Stimulated activated naive CD4-positive, alpha-beta T cell (primary cell): ENCODE measurements at regions not wholly inside any gene's neighbourhood (a gene's known extent, or its start where the extent isn't known, plus 50 kb on each side); places are given as distances from the start of the nearest gene placed in this dataset.

Experiments used
- DNase-seq, 6 experiments: peaks; one replicate each; lab custom pipeline; 2025; lab: John Stamatoyannopoulos, UW

GRCh38 chr13:111476197-111476596 is 155.8 kb downstream of the TEX29 start:
- no peak for DNase-seq

GRCh38 chr13:111479412-111479811 is 159.0 kb downstream of the TEX29 start:
- no peak for DNase-seq

DNA sequence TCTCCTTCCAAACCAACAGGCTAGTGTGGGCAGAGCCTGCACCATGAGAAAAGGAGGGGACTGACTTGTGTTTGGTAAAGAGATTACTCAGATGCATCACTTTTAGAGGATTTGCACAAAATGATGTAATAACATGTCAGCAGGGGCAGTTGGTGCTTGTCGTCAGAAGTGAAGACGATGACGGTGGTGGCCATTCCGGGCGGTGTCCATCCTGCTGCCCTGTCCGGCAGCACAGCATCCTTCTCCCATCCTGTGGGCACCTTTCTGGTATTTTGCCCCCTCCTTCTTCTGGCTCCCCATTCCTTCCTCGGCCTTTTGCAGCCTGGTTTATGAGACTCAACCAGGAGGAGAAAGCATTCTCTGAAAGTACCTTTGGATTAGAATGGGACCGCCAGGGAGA is 160.1 kb downstream of the TEX29 start:
- no peak for DNase-seq

DNA sequence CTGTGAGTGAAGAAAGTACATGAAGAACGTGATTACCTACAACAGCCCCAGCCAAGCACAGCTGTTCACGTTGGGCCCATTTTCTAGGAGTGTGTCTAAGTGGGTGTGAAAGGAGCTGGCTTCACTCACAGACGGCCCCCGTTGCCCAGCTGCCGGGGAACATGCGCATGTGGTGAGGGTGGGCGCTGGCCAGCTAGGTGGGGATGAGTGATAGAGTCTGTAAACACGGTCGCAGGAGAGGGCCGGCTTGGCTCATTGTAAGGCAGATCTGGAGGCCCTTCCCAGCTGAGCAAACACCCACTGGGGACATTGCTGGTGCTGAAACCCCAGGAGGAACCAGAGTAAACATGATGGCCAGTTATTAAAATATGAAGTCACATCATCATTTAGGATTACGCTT is 160.5 kb downstream of the TEX29 start:
- DNase-seq, result no peak

- DNase-seq, result no peak
These were observed 161.7 kb downstream of the TEX29 start for GRCh38 chr13:111482126-111482525.

- no peak for DNase-seq
These were observed 162.6 kb downstream of the TEX29 start for GRCh38 chr13:111482806-111483620.

GRCh38 chr13:111483621-111483987 is 163.2 kb downstream of the TEX29 start:
- no peak for DNase-seq

- no peak for DNase-seq
These were observed 163.9 kb downstream of the TEX29 start for GRCh38 chr13:111484141-111484925.

DNA sequence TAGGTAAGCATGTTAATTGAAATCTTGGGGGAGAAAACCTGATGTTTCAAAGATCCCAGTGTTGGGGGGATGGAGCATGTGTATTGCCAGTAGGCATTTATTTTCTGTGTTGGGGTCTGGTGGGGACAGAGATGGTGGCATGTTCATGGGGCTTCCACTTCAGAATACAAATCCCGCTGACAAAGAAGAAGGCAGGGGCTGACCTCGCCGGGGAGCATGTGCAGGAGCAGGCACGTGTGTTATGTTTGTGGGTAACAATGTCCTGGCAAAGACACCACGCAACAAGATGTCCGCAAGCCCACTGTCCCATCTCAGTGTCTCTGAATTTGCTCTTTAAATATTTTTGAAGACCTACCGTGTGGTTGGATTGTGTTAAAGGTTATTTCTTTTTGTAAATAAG is 164.5 kb downstream of the TEX29 start:
- no peak for DNase-seq

DNA sequence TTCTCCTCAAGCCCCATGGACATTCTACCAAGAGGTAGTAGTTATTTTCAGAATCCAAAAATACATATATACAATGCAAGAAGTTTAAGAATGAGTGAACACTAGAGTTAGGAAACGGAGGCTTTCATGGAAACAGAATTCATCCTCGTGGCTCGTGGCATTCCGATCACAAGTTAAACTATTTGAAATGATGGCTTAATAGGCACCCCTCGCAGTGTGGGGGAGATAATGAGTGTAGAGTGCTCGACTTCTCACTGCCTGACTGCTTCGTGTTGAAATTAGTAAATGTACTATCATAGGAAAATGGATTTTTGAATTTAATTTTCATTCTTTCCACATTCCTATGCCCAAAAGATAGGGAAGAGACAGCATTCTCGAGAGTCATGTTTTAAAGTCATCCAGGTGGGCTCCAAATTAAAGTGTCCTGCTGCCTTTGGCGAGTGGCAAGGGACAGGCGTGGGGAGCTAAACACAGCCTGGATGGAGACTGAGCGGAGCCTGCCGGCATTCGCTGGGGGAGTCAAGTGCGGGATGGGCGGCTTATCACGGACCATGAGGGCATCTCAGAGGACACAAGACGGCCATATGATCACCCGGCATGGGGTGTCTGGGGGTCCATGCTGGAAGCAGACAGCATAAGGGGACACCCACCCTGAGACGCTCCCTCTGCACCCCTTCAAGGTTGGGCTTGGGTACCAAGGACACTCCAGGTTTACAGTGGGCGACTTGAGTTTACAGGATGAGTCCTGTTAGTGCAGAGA is 165.2 kb downstream of the TEX29 start:
- no peak for DNase-seq

GRCh38 chr13:111486331-111486730 is 165.9 kb downstream of the TEX29 start:
- no peak for DNase-seq

DNA sequence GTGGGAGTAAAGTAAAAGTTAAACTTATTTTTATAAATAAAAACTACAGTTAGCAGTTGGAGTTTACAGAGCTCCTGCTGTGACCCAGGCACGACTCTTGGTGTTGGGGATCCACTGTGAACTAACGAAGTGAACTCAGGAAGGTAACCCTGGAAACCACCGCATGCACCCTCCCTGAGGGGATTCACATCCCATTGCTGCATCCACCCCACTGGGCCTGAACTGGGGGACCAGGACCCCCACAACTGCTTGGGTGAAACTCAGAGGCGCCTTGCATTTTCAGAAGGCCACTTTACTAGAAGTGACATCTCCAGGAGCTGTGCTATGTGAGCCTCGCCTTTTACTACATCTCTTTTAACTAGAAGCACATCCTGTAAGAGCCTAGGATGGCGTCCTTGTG is 166.4 kb downstream of the TEX29 start:
- DNase-seq, result no peak

- DNase-seq, result no peak
These were observed 168.2 kb downstream of the TEX29 start for GRCh38 chr13:111488486-111489132.

- no peak for DNase-seq
These were observed 168.9 kb downstream of the TEX29 start for GRCh38 chr13:111489301-111489700.

GRCh38 chr13:111490611-111491010 is 170.2 kb downstream of the TEX29 start:
- no peak for DNase-seq

DNA sequence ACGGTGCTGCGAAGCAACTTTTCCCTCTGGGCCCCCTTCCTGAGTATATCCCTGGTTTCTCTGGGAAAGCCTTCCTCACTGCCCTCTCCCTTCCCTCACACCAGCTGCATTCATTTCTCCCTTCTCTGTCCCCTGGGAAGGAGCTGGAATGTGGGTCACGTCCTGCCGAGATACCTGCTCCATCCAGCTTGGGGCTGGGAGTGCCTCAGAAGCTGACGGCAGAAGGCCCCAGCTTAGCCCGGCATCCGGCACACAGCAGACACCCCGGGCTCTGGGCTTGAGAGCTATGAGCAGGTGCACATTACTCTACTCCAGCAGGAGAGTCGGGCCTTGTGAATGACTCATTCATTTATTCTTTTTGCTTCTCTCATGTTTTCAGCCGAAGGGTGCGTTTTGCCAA is 170.6 kb downstream of the TEX29 start:
- DNase-seq, result no peak

- DNase-seq, result no peak
These were observed 171.2 kb downstream of the TEX29 start for GRCh38 chr13:111491659-111492058.

DNA sequence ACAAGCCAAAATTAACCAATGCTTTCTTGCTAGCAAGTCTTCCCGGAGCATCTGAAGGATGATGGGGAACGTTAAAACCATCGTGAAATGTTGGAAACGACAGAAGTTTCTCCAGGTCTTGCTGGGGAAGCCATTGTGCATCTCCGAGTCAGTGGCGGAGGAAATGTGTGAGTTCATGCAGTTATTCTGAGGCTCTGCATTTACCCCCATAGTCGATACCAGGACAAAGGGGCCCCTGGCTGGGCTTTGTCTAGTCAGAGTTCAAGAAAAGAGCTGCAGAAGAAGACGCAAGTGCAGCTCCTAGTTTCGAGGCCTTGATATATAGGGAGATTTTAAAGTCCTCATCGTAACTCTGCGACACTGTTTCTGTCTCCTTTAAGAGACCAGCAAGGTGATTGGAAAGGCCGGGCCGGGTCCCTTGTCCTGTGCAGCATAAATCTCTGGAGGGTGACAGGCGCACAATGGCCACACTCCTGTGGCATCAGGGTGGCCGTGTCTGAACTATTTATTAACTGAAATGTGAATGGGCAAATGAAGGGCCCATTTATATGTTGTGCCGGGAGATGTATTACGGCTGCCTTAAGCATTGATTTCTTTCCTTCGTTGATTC is 172.0 kb downstream of the TEX29 start:
- no peak for DNase-seq

DNA sequence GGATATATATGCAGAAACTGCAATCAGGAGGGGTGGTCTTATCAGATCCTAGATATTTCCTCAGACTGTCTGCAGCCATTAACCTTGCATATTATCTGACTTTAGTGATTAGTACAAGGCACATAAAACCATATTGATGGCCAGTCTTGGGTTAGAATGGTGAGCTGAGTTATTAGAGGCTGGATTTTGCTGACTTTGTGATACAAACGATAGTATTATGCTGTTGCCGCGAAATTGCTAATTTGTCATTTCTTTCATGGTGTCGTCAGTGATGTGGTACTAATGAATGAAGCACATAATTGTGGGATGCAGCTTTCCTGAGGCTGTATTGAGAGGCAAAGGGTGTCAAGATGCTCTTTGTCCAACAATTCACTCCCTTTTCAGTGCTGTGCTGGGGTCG is 172.5 kb downstream of the TEX29 start:
- no peak for DNase-seq

DNA sequence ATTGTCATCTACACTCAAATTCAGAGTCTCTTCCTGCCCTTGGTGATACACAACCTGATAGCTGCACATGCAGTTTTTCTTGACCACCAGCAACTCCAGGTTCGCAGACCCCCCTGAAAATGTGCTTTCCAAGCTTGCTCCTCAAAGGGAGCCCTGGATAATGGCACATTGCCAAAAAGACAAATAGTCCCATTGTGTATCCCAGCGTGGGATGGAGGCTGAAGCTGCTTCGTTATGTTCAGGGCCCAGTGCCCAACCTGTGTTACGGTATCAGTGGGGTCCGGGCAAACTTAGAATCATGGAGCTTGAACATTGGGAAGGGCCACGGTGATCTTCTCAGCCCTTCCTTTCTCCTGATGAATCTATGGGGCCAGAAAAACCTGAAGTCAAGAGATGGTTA is 173.0 kb downstream of the TEX29 start:
- DNase-seq, result no peak

GRCh38 chr13:111494641-111495040 is 174.2 kb downstream of the TEX29 start:
- DNase-seq, result no peak
